GM12878 (cell line): ENCODE measurements at regions not wholly inside any gene's neighbourhood (a gene's known extent, or its start where the extent isn't known, plus 50 kb on each side); places are given as distances from the start of the nearest gene placed in this dataset.

Source experiments
- ATAC-seq: fragments of 200-7000 bp; cut with Tn5 transposase; 3 replicates; pipeline ENCODE4 v1.9.1; 2020; ENCODE audit warnings: mild to moderate bottlenecking, moderate library complexity
- BruUV-seq: library from RNA; stranded (reverse); fragments of 400-500 nt; replicated peaks from 2 replicates; lab custom pipeline; 2021; lab: Mats Ljungman, UMichigan
- CTCF ChIA-PET: fragments of 300-600 bp; sonication (Branson Sonifier 250); formaldehyde crosslinking; extraction: SDS; loops from one replicate; lab custom pipeline; 2021; ENCODE audit warnings: inconsistent platforms; lab: Yijun Ruan, JAX
- POLR2A ChIA-PET: fragments of 350-600 bp; formaldehyde crosslinking; extraction: SDS; loops from one replicate; lab custom pipeline; 2021; ENCODE audit warnings: inconsistent platforms; lab: Charles Lee
- RAD21 ChIA-PET: fragments of 300-600 bp; sonication (Branson Sonifier 250); formaldehyde crosslinking; loops from one replicate; lab custom pipeline; 2023; ENCODE audit warnings: antibody characterized with exemption; ENCODE audit not compliant: unreplicated experiment; lab: Charles Lee
- SMC1A ChIA-PET: fragments of 300-600 bp; sonication (Branson Sonifier 250); formaldehyde crosslinking; loops from one replicate; lab custom pipeline; 2023; ENCODE audit not compliant: unreplicated experiment, uncharacterized antibody; lab: Charles Lee
- DNase-seq: peaks from one replicate; pipeline ENCODE4 v3.0.0-alpha.2; 2011; ENCODE audit warnings: low read depth, low spot score
- FAIRE-seq: peaks from 3 replicates; lab custom pipeline; 2011; peaks lifted over from hg19 to GRCh38; lab: Jason Lieb, UNC
- H2AFZ ChIP-seq: 2 replicates; pipeline ENCODE4 v1.6.0; 2011; ENCODE audit warnings: low read depth, low read length, control low read depth; ENCODE audit not compliant: control insufficient read depth
- H3K27ac ChIP-seq: 2 replicates; pipeline ENCODE4 v1.5.1; 2011; ENCODE audit warnings: control low read depth; ENCODE audit not compliant: control insufficient read depth, insufficient read depth
- H3K27me3 ChIP-seq, 2 experiments: replicated peaks in 1 of 2; 2 replicates each; pipeline versions ENCODE4 v1.6.0 to v1.6.1; 2011; ENCODE audit warnings: low read length in 1 of 2; ENCODE audit not compliant: control insufficient read depth in 2 of 2, insufficient read depth in 2 of 2
- H3K36me3 ChIP-seq, 2 experiments: 2 replicates each; pipeline ENCODE4 v1.5.1; 2011; ENCODE audit warnings: low read length in 1 of 2; ENCODE audit not compliant: control insufficient read depth in 2 of 2, insufficient read depth in 2 of 2
- H3K4me1 ChIP-seq: 2 replicates; pipeline ENCODE4 v1.6.1; 2011; ENCODE audit warnings: mild to moderate bottlenecking, low read length, moderate library complexity, mixed read lengths; ENCODE audit not compliant: control insufficient read depth, insufficient read depth
- H3K4me2 ChIP-seq: 2 replicates; pipeline ENCODE4 v1.6.0; 2011; ENCODE audit warnings: control low read depth; ENCODE audit not compliant: control insufficient read depth, insufficient read depth
- H3K4me3 ChIP-seq: fragments of 200-600 bp; sonication (generic); 2 replicates; pipeline ENCODE4 v1.5.1; 2016
- H3K79me2 ChIP-seq: 2 replicates; pipeline ENCODE4 v1.6.0; 2011; ENCODE audit warnings: low read length; ENCODE audit not compliant: control insufficient read depth, insufficient read depth
- H3K9ac ChIP-seq: 2 replicates; pipeline ENCODE4 v1.8.0; 2011; ENCODE audit warnings: low read length, control low read depth, mixed read lengths; ENCODE audit not compliant: control insufficient read depth, insufficient read depth
- H3K9me3 ChIP-seq: replicated peaks from 3 replicates; pipeline ENCODE4 v1.5.1; 2011; ENCODE audit warnings: mild to moderate bottlenecking, low read length; ENCODE audit not compliant: control insufficient read depth, insufficient read depth
- H4K20me1 ChIP-seq: 2 replicates; pipeline ENCODE4 v1.6.0; 2011; ENCODE audit not compliant: control insufficient read depth, insufficient read depth
- CBX5 ChIP-seq: sonication (generic); IDR thresholded peaks from 2 replicates; pipeline ENCODE4 v1.6.1; 2016; ENCODE audit warnings: low read depth, moderate library complexity, mild to moderate bottlenecking, inconsistent platforms
- CREM ChIP-seq: IDR thresholded peaks from 2 replicates; pipeline ENCODE4 v1.6.1; 2014; ENCODE audit warnings: antibody characterized with exemption, low read depth
- ELK1 ChIP-seq: IDR thresholded peaks from 2 replicates; pipeline ENCODE4 v1.6.1; 2012; ENCODE audit warnings: low read depth, low read length, improper control_type of control experiment
- ESRRA ChIP-seq: IDR thresholded peaks from 2 replicates; pipeline ENCODE4 v1.6.1; 2012; ENCODE audit warnings: mild to moderate bottlenecking, low read length, improper control_type of control experiment
- HDGF ChIP-seq: fragments of 450-650 bp; IDR thresholded peaks from 2 replicates; pipeline ENCODE4 v1.6.1; 2016; ENCODE audit warnings: antibody characterized with exemption
- IKZF1 ChIP-seq: fragments of 450-650 bp; conservative IDR thresholded peaks from 2 replicates; pipeline ENCODE4 v1.6.1; 2017; ENCODE audit warnings: antibody characterized with exemption, mild to moderate bottlenecking
- IKZF2 ChIP-seq, 2 experiments: fragments of 450-650 bp; IDR thresholded peaks; 2 replicates each; pipeline ENCODE4 v1.6.1; 2017; ENCODE audit warnings: mild to moderate bottlenecking in 2 of 2, moderate library complexity in 2 of 2
- IRF3 ChIP-seq: fragments of 450-650 bp; IDR thresholded peaks from 2 replicates; pipeline ENCODE4 v1.6.1; 2014; ENCODE audit warnings: mild to moderate bottlenecking
- MXI1 ChIP-seq: fragments of 150-350 bp; IDR thresholded peaks from 2 replicates; pipeline ENCODE4 v1.6.1; 2011; ENCODE audit warnings: low read depth, mild to moderate bottlenecking, inconsistent platforms, low read length, improper control_type of control experiment
- TAF1 ChIP-seq: IDR thresholded peaks from 2 replicates; pipeline ENCODE4 v1.6.1; 2011; ENCODE audit warnings: mild to moderate bottlenecking, low read depth, low read length, borderline replicate concordance
- ZBTB11 ChIP-seq: fragments of 450-650 bp; formaldehyde crosslinking; IDR thresholded peaks from 2 replicates; pipeline ENCODE4 v1.5.0; 2022; ENCODE audit warnings: mild to moderate bottlenecking, missing genetic modification characterization
- WGBS: methylation state at CpG from one replicate; pipeline ENCODE4 v1.1.6; 2016; ENCODE audit warnings: low lambda C conversion rate; ENCODE audit not compliant: insufficient replicate concordance, insufficient coverage; ENCODE audit errors: missing lambda C conversion rate; 5-methylcytosine and 5-hydroxymethylcytosine counted together
- in situ Hi-C: fragments of 300-500 bp; cut with MboI; formaldehyde crosslinking; loops from 9 replicates; pipeline ENCODE4 v1.14.3; 2018; ENCODE audit warnings: mixed read lengths
- intact Hi-C: fragments of 100-400 bp; cut with micrococcal nuclease; formaldehyde crosslinking; loops from one replicate; pipeline ENCODE4 v1.14.2; 2022; ENCODE audit not compliant: unreplicated experiment
- TF ChIP-seq, protein P1 (sequence below): fragments of 450-650 bp; IDR thresholded peaks from 2 replicates; pipeline ENCODE4 v1.6.1; 2018; ENCODE audit warnings: mild to moderate bottlenecking, low read depth, moderate library complexity; ENCODE audit not compliant: partially characterized antibody
- TF ChIP-seq, protein P2 (sequence below): IDR thresholded peaks from 2 replicates; pipeline ENCODE4 v1.6.1; 2011; ENCODE audit warnings: low read depth, mild to moderate bottlenecking, low read length, moderate library complexity, borderline replicate concordance; ENCODE audit errors: extremely low read depth

DNA sequence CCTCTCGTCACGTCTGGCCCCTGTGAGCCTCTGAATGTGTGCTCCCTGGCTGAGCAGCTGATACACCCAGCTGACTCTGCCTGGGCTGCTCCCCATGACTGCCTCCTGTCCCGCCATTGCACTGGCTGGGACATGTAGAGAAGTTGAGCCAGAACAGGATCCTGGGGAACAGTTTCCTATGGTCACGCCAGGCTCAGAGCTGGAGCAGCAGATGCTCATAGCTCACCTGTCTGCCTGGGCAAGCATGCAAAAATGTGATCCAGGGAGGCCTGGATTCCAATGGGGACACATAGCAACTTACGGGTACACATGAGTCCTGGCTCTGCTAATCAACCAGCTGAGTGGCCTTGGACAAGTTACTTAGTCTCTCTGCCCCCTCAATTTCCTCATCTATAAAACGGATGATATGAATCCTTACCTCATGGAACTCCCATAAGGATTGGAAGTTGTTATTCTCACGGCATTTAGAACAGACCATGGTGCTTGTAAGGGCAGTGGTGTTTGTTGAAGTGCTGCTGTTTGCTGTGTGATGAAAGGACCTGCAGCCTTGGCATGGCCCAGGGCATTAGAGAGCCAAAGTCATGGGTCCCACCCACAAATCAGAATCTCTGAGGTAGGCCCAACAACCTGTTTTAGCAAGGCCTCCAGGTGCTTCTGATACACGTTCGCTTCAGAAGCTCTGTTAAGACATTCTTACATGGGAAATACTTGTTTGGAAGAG, 150.3 kb upstream of the VANGL1 start:
- no peak for FAIRE-seq
- H3K4me2 ChIP-seq = no peak overlapping the region
- in situ Hi-C loops (no loop called here), intact Hi-C loops (no loop called here)
- H3K36me3 ChIP-seq = no peaks in the 10 kb centered on the region
- ChIA-PET POLR2A (no interaction called here), RAD21 (no interaction called here), SMC1A (interaction anchor here (0.5 kb wide), 1 partner anchor 21 kb away, joined by 4 read pairs; no protein-coding TSS in a partner anchor), CTCF (no interaction called here)
- no peak overlapping the region for H3K4me3 ChIP-seq
- no peaks in the 10 kb centered on the region for H3K79me2 ChIP-seq
- H3K9ac ChIP-seq = no peak overlapping the region
- no peak overlapping the region for H2AFZ ChIP-seq
- H3K4me1 ChIP-seq = no peaks in the 10 kb centered on the region
- WGBS = 31% methylated on average over 9 of the region's 9 CpGs
- no peaks in the 10 kb centered on the region for H4K20me1 ChIP-seq
- BruUV-seq = no TSS peak
- no peaks in the 10 kb centered on the region for H3K27me3 ChIP-seq
- no peak for DNase-seq
- no peak for ATAC-seq
- H3K27ac ChIP-seq = no peak overlapping the region
- H3K9me3 ChIP-seq = no peaks in the 10 kb centered on the region
- no peak for TF ChIP-seq HDGF
- TF ChIP-seq, protein P1, sequence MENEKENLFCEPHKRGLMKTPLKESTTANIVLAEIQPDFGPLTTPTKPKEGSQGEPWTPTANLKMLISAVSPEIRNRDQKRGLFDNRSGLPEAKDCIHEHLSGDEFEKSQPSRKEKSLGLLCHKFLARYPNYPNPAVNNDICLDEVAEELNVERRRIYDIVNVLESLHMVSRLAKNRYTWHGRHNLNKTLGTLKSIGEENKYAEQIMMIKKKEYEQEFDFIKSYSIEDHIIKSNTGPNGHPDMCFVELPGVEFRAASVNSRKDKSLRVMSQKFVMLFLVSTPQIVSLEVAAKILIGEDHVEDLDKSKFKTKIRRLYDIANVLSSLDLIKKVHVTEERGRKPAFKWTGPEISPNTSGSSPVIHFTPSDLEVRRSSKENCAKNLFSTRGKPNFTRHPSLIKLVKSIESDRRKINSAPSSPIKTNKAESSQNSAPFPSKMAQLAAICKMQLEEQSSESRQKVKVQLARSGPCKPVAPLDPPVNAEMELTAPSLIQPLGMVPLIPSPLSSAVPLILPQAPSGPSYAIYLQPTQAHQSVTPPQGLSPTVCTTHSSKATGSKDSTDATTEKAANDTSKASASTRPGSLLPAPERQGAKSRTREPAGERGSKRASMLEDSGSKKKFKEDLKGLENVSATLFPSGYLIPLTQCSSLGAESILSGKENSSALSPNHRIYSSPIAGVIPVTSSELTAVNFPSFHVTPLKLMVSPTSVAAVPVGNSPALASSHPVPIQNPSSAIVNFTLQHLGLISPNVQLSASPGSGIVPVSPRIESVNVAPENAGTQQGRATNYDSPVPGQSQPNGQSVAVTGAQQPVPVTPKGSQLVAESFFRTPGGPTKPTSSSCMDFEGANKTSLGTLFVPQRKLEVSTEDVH = no peak
- TF ChIP-seq IRF3 = no peak
- TF ChIP-seq TAF1 = no peak
- no peak for TF ChIP-seq IKZF2 (IDR thresholded peaks at IDR 0.05)
- no peak for TF ChIP-seq MXI1
- no peak for TF ChIP-seq IKZF1
- TF ChIP-seq ELK1 = no peak
- TF ChIP-seq CREM = no peak
- no peak for TF ChIP-seq ESRRA
- no peak for TF ChIP-seq ZBTB11 (CRISPR knock-in tag)
- TF ChIP-seq, protein P2, sequence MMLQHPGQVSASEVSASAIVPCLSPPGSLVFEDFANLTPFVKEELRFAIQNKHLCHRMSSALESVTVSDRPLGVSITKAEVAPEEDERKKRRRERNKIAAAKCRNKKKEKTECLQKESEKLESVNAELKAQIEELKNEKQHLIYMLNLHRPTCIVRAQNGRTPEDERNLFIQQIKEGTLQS = no peak
- TF ChIP-seq CBX5 = no peak
